Endothelial cell of umbilical vein (primary cell): ENCODE measurements at regions not wholly inside any gene's neighbourhood (a gene's known extent, or its start where the extent isn't known, plus 50 kb on each side); places are given as distances from the start of the nearest gene placed in this dataset.

Source experiments
- BruUV-seq: library from RNA; stranded (reverse); fragments of 400-500 nt; replicated peaks from 2 replicates; lab custom pipeline; 2021; lab: Mats Ljungman, UMichigan
- CTCF ChIA-PET: fragments of 300-600, 350-600 bp; sonication (Branson Sonifier 250); formaldehyde crosslinking; loops from one replicate; lab custom pipeline; 2021; ENCODE audit warnings: antibody characterized with exemption, inconsistent platforms; lab: Charles Lee
- POLR2A ChIA-PET: fragments of 300-600, 350-600 bp; sonication (Branson Sonifier 250); formaldehyde crosslinking; loops from one replicate; lab custom pipeline; 2021; ENCODE audit warnings: antibody characterized with exemption, inconsistent platforms; lab: Charles Lee
- DNase-seq: peaks from one replicate; pipeline ENCODE4 v3.0.0-alpha.2; 2011; ENCODE audit warnings: low read depth, low spot score
- FAIRE-seq: peaks from 2 replicates; lab custom pipeline; 2011; peaks lifted over from hg19 to GRCh38; lab: Jason Lieb, UNC
- H2AFZ ChIP-seq: 2 replicates; pipeline ENCODE4 v1.6.0; 2012; ENCODE audit warnings: low read depth, low read length, control low read depth, inconsistent platforms
- H3K27ac ChIP-seq: 2 replicates; pipeline ENCODE4 v1.5.1; 2011; ENCODE audit warnings: low read depth, mild to moderate bottlenecking, control low read depth, low read length, moderate library complexity; ENCODE audit not compliant: insufficient read depth
- H3K27me3 ChIP-seq, 2 experiments: 2 replicates each; pipeline versions ENCODE4 v1.6.0 to v1.6.1; 2011; ENCODE audit warnings: low read length in 2 of 2, mixed read lengths in 1 of 2; ENCODE audit not compliant: control insufficient read depth in 2 of 2, insufficient read depth in 2 of 2
- H3K36me3 ChIP-seq, 2 experiments: 2 replicates in 1 of 2; 3 replicates in 1 of 2; pipeline ENCODE4 v1.5.1; 2011; ENCODE audit warnings: low read length in 2 of 2, mild to moderate bottlenecking in 1 of 2, moderate library complexity in 1 of 2; ENCODE audit not compliant: control insufficient read depth in 2 of 2, insufficient read depth in 2 of 2; ENCODE audit errors: extremely low read depth in 1 of 2
- H3K4me1 ChIP-seq: 3 replicates; pipeline ENCODE4 v1.5.1; 2011; ENCODE audit warnings: mild to moderate bottlenecking, low read length; ENCODE audit not compliant: control insufficient read depth, insufficient read depth; ENCODE audit errors: extremely low read depth
- H3K4me2 ChIP-seq: 2 replicates; pipeline ENCODE4 v1.6.1; 2011; ENCODE audit warnings: low read length, control low read depth, mixed read lengths; ENCODE audit not compliant: insufficient read depth
- H3K4me3 ChIP-seq, 3 experiments: fragments of 200-600 bp in 1 of 3; sonication (generic), shearing (Covaris generic) in 1 of 3; replicated peaks in 1 of 3; 2 replicates each; pipeline ENCODE4 v1.5.1; 2011 to 2016; ENCODE audit warnings: control low read depth in 3 of 3, low read length in 3 of 3, mild to moderate bottlenecking in 2 of 3, inconsistent platforms in 1 of 3, low read depth in 1 of 3, moderate library complexity in 1 of 3; ENCODE audit not compliant: insufficient read depth in 1 of 3
- H3K79me2 ChIP-seq: 2 replicates; pipeline ENCODE4 v1.6.0; 2012; ENCODE audit warnings: low read length, inconsistent platforms; ENCODE audit not compliant: control insufficient read depth, insufficient read depth
- H3K9ac ChIP-seq: replicated peaks from 2 replicates; pipeline ENCODE3; 2011; ENCODE audit warnings: low read length, control low read depth; ENCODE audit not compliant: insufficient read depth; ENCODE audit errors: extremely low read depth
- H3K9me1 ChIP-seq: replicated peaks from 3 replicates; pipeline ENCODE4 v1.6.0; 2011; ENCODE audit warnings: mild to moderate bottlenecking, low read length; ENCODE audit not compliant: control insufficient read depth, insufficient read depth; ENCODE audit errors: extremely low read depth
- H3K9me3 ChIP-seq: replicated peaks from 2 replicates; pipeline ENCODE4 v1.5.1; 2012; ENCODE audit warnings: low read length, inconsistent platforms; ENCODE audit not compliant: control insufficient read depth, insufficient read depth
- H4K20me1 ChIP-seq: replicated peaks from 2 replicates; pipeline ENCODE3; 2011; ENCODE audit warnings: mild to moderate bottlenecking, low read length; ENCODE audit not compliant: control insufficient read depth, insufficient read depth; ENCODE audit errors: extremely low read depth
- CTCF ChIP-seq, 2 donors: IDR thresholded peaks; 1 replicate in 1 of 2; 2 replicates in 1 of 2; pipeline ENCODE4 v1.5.1; 2011; ENCODE audit warnings: low read length in 2 of 2, mild to moderate bottlenecking in 2 of 2, moderate library complexity in 2 of 2, control low read depth in 1 of 2, inconsistent platforms in 1 of 2, low read depth in 1 of 2; ENCODE audit not compliant: insufficient read depth in 1 of 2; ENCODE audit errors: extremely low read depth in 1 of 2
- EZH2 ChIP-seq: IDR thresholded peaks from 2 replicates; pipeline ENCODE4 v1.6.1; 2012; ENCODE audit warnings: borderline replicate concordance, low read depth, mild to moderate bottlenecking, moderate library complexity, low read length, inconsistent platforms; ENCODE audit not compliant: severe bottlenecking
- FOS ChIP-seq: IDR thresholded peaks from 2 replicates; pipeline ENCODE4 v1.6.1; 2011; ENCODE audit warnings: mild to moderate bottlenecking, low read length, moderate library complexity, borderline replicate concordance; ENCODE audit not compliant: insufficient read depth
- GATA2 ChIP-seq: IDR thresholded peaks from 2 replicates; pipeline ENCODE4 v1.7.0; 2011; ENCODE audit warnings: low read depth, mild to moderate bottlenecking, moderate library complexity, mixed read lengths, low read length; ENCODE audit not compliant: insufficient read length, insufficient read depth
- JUN ChIP-seq: IDR thresholded peaks from 2 replicates; pipeline ENCODE4 v1.6.1; 2011; ENCODE audit warnings: borderline replicate concordance, low read depth; ENCODE audit not compliant: insufficient read length, insufficient read depth
- MAX ChIP-seq: IDR thresholded peaks from 2 replicates; pipeline ENCODE4 v1.6.1; 2011; ENCODE audit not compliant: insufficient read depth, insufficient read length
- MYC ChIP-seq: IDR thresholded peaks from one replicate; pipeline ENCODE4 v1.6.1; 2011; ENCODE audit warnings: mild to moderate bottlenecking, low read depth, low read length
- POLR2A ChIP-seq: IDR thresholded peaks from 2 replicates; pipeline ENCODE4 v1.6.1; 2012; ENCODE audit warnings: low read depth, mild to moderate bottlenecking, control low read depth, low read length
- POLR2AphosphoS5 ChIP-seq: IDR thresholded peaks from 2 replicates; pipeline ENCODE4 v1.6.1; 2012; ENCODE audit warnings: low read depth, mild to moderate bottlenecking, control low read depth, low read length, moderate library complexity; ENCODE audit not compliant: insufficient read depth
- dilution Hi-C: fragments of 300-500 bp; cut with MboI; formaldehyde crosslinking; loops from one replicate; pipeline ENCODE4 v1.15.0; 2019; ENCODE audit warnings: low sequenced_read_pairs; ENCODE audit not compliant: extremely low pct_ligation_motif_present
- intact Hi-C: fragments of 100-400 bp; cut with micrococcal nuclease; formaldehyde crosslinking; loops from one replicate; pipeline ENCODE4 v1.10.0; 2022

- BruUV-seq, result no TSS peak
- CTCF ChIA-PET, result no interaction called here
- TF ChIP-seq POLR2A (no peak), FOS (no peak), MYC (no peak), MAX (no peak)
- no peaks in the 10 kb centered on the region for H3K4me1 ChIP-seq
- no peaks in the 10 kb centered on the region for H3K27me3 ChIP-seq
- no peak overlapping the region for H3K4me2 ChIP-seq
- H4K20me1 ChIP-seq, result no peaks in the 10 kb centered on the region
- FAIRE-seq, result no peak
- no peaks in the 10 kb centered on the region for H3K9me3 ChIP-seq
- H3K9me1 ChIP-seq, result no peaks in the 10 kb centered on the region
- no peaks in the 10 kb centered on the region for H3K79me2 ChIP-seq
- POLR2A ChIA-PET, result no interaction called here
- intact Hi-C loops, result no loop called here
- H3K9ac ChIP-seq, result no peak overlapping the region
- H3K4me3 ChIP-seq, result no peak overlapping the region
- dilution Hi-C loops, result no loop called here
- no peak overlapping the region for H2AFZ ChIP-seq
- no peak overlapping the region for H3K27ac ChIP-seq
- H3K36me3 ChIP-seq, result no peaks in the 10 kb centered on the region
- no peak for DNase-seq
Measured at GRCh38 chr3:166731701-166732100, 648.4 kb downstream of the ZBBX start.

GRCh38 chr3:166721466-166721865 is 658.6 kb downstream of the ZBBX start:
- FAIRE-seq (no peak), DNase-seq (no peak)
- Histone ChIP-seq H3K4me3 (no peak overlapping the region), H3K4me1 (no peaks in the 10 kb centered on the region), H3K9ac (no peak overlapping the region), H3K27me3 (no peaks in the 10 kb centered on the region), H3K4me2 (no peak overlapping the region), H3K9me3 (peaks cover 2% of the 10 kb centered on the region), H4K20me1 (no peaks in the 10 kb centered on the region), H3K27ac (no peak overlapping the region), H3K79me2 (no peaks in the 10 kb centered on the region), H3K9me1 (no peaks in the 10 kb centered on the region), H3K36me3 (no peaks in the 10 kb centered on the region), H2AFZ (no peak overlapping the region)
- ChIA-PET CTCF (no interaction called here), POLR2A (no interaction called here)
- BruUV-seq, result no TSS peak
- intact Hi-C loops (no loop called here), dilution Hi-C loops (no loop called here)
- TF ChIP-seq JUN, result no peak
- TF ChIP-seq EZH2, result no peak
- TF ChIP-seq CTCF (IDR thresholded peaks at IDR 0.05; ENCODE audit: extremely low read depth in 1 of 2, insufficient read depth in 1 of 2, low read depth in 1 of 2, low read length in 2 of 2), result no peak
- no peak for TF ChIP-seq POLR2AphosphoS5
- TF ChIP-seq MAX, result no peak
- no peak for TF ChIP-seq POLR2A
- no peak for TF ChIP-seq FOS
- no peak for TF ChIP-seq MYC
- no peak for TF ChIP-seq GATA2
